ENCODE measurements at regions not wholly inside any gene's neighbourhood (a gene's known extent, or its start where the extent isn't known, plus 50 kb on each side); places are given as distances from the start of the nearest gene placed in this dataset.

- H3K4me3 ChIP-seq (ENCODE audit: low read depth, low read length) = no peak overlapping the region
- H3K36me3 ChIP-seq (ENCODE audit: insufficient read depth) = no peaks in the 10 kb centered on the region
- H3K27ac ChIP-seq (ENCODE audit: low read depth) = no peak overlapping the region
- no peaks in the 10 kb centered on the region for H3K4me1 ChIP-seq (ENCODE audit: insufficient read depth)
- DNase-seq (ENCODE audit: extremely low spot score) = no peak
- 19% methylated on average over 2 of the region's 2 CpGs for WGBS
Measured at GRCh38 chr20:9981829-9982228, 53.0 kb upstream of the ANKEF1 start.

DNA sequence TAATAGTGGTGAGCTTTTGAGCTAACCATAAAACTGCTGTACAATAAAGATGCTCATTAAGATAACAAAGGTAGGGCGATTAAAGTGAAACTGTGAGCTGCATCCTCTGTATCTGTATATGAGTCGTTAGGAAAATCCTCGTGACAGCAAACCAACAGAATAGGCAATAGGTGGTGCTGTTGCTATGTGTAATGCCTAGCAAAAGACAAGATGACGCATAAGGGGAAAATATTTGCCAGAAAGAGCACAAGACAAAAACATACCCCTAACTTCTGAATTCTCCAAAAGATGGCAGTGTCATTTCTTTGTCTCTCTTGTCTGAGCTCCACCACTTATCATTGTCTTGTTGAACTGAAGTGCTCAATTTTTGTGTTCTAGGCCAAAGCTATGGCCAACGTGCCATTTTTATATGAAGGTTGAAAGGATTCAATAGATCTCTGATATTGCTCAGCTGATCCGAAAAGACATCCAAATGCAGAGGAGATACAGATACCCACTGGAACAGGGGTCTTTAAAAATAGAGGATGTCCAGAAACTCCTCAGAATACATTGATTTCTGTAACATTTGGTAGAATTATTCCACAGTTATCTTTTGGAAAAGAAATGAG, 56.3 kb upstream of the ANKEF1 start:
- H3K4me1 ChIP-seq (ENCODE audit: insufficient read depth) = no peaks in the 10 kb centered on the region
- WGBS = 22% methylated on average over 6 of the region's 6 CpGs
- DNase-seq (ENCODE audit: extremely low spot score) = peak; percentile 81
- no peak overlapping the region for H3K27ac ChIP-seq (ENCODE audit: low read depth)
- no peaks in the 10 kb centered on the region for H3K36me3 ChIP-seq (ENCODE audit: insufficient read depth)
- no peak overlapping the region for H3K4me3 ChIP-seq (ENCODE audit: low read depth, low read length)

DNA sequence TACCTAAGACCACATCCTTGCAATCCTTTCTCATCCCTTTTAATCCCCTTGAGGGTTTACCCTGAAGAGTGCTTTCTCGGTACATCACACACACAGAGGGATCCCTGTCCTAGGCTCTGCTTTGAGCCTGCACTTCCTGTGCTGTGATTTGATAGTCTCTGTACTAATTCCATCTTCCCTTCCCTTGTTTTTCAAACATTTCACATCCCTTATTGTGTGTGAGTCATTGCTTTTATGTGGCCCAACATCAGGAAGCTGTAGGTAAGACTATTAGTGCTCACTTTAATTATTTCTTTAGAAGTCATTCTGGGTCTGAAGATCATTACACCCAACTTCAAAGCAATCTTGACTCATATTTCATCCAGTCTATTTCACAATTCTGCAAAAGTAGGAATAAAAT, 57.2 kb upstream of the ANKEF1 start:
- Histone ChIP-seq H3K4me1 (ENCODE audit: insufficient read depth) (no peaks in the 10 kb centered on the region), H3K4me3 (ENCODE audit: low read depth, low read length) (no peak overlapping the region), H3K36me3 (ENCODE audit: insufficient read depth) (no peaks in the 10 kb centered on the region), H3K27ac (ENCODE audit: low read depth) (no peak overlapping the region)
- WGBS = 14% methylated on average over 1 of the region's 1 CpG
- no peak for DNase-seq (ENCODE audit: extremely low spot score)

- no peaks in the 10 kb centered on the region for H3K4me1 ChIP-seq (ENCODE audit: insufficient read depth)
- WGBS = 55% methylated on average over 2 of the region's 2 CpGs
- H3K27ac ChIP-seq (ENCODE audit: low read depth) = no peak overlapping the region
- no peak for DNase-seq (ENCODE audit: extremely low spot score)
- H3K4me3 ChIP-seq (ENCODE audit: low read depth, low read length) = no peak overlapping the region
- H3K36me3 ChIP-seq (ENCODE audit: insufficient read depth) = no peaks in the 10 kb centered on the region
Measured at GRCh38 chr20:9974324-9974723, 60.5 kb upstream of the ANKEF1 start.

DNA sequence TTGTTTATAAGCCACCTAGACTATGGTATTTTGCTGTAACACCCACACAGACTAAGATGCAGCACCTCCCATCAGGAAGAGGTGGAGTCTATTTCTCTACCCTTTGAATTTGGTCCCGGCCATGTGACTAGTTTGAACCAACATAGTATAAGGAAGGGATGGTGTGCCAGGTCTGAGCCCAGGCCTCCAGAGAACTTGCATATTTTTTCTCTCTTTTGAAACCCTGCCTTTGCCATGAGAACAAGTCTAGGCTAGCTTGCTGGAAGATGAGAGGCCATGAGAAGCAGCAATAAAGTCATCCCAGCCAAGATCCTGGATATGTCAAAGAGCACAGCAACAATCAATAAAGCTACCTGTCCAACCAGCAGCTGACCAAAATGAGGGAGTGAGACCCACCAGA, 63.0 kb upstream of the ANKEF1 start:
- no peak overlapping the region for H3K4me3 ChIP-seq (ENCODE audit: low read depth, low read length)
- no peak overlapping the region for H3K27ac ChIP-seq (ENCODE audit: low read depth)
- no peaks in the 10 kb centered on the region for H3K36me3 ChIP-seq (ENCODE audit: insufficient read depth)
- DNase-seq (ENCODE audit: extremely low spot score) = no peak
- WGBS = 85% methylated on average over 1 of the region's 1 CpG
- no peaks in the 10 kb centered on the region for H3K4me1 ChIP-seq (ENCODE audit: insufficient read depth)

DNA sequence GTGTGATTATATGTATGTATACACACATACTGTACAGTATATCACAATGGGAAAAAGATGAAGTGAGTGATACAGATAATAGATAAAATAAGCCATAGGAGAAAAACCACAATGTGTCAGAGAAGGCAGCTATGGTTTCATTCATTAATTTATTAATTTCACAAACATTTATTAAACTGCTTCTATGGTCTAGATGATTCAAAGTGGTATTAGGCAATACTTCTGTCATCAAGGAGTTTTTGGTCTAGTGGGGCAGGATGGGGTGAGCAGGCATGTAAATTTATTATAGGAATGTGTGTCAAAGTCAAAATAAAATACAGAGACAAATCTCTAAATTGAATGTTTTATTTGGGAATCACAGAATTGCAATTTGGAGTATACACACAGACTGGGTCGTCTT, 65.2 kb upstream of the ANKEF1 start:
- Histone ChIP-seq H3K27ac (ENCODE audit: low read depth) (no peak overlapping the region), H3K36me3 (ENCODE audit: insufficient read depth) (no peaks in the 10 kb centered on the region), H3K4me1 (ENCODE audit: insufficient read depth) (no peaks in the 10 kb centered on the region), H3K4me3 (ENCODE audit: low read depth, low read length) (no peak overlapping the region)
- DNase-seq (ENCODE audit: extremely low spot score) = no peak
- WGBS = 75% methylated on average over 1 of the region's 1 CpG

- WGBS = 70% methylated on average over 1 of the region's 1 CpG
Measured at GRCh38 chr20:9968015-9968414, 66.8 kb upstream of the ANKEF1 start.

DNA sequence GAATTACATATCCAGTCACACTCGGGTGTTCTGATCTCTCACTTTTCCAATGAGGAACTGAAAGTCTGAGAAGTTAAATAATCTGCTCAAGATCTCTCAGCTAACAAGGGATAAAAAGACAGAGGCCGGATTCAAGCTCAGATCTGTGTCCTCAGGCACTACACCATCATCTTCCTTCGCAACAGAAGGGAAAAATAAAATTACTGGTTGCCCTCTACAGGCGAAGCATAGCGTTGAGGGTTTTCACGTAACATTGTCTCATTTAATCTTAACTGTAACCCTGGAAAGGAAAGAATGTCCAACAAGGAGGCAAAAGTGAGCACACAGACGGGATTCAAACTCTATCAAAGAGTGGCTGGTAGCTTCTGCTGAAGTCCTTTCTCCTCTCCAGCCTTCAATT, 67.8 kb upstream of the ANKEF1 start:
- no peak overlapping the region for H3K4me3 ChIP-seq (ENCODE audit: low read depth, low read length)
- no peaks in the 10 kb centered on the region for H3K4me1 ChIP-seq (ENCODE audit: insufficient read depth)
- 46% methylated on average over 7 of the region's 7 CpGs for WGBS
- H3K36me3 ChIP-seq (ENCODE audit: insufficient read depth) = no peaks in the 10 kb centered on the region
- H3K27ac ChIP-seq (ENCODE audit: low read depth) = no peak overlapping the region
- no peak for DNase-seq (ENCODE audit: extremely low spot score)

More at GRCh38 chr20:9968015-9968414, 66.8 kb upstream of the ANKEF1 start:
- no peak for DNase-seq (ENCODE audit: extremely low spot score)
- H3K27ac ChIP-seq (ENCODE audit: low read depth) = no peak overlapping the region
- no peak overlapping the region for H3K4me3 ChIP-seq (ENCODE audit: low read depth, low read length)
- H3K4me1 ChIP-seq (ENCODE audit: insufficient read depth) = no peaks in the 10 kb centered on the region
- no peaks in the 10 kb centered on the region for H3K36me3 ChIP-seq (ENCODE audit: insufficient read depth)

DNA sequence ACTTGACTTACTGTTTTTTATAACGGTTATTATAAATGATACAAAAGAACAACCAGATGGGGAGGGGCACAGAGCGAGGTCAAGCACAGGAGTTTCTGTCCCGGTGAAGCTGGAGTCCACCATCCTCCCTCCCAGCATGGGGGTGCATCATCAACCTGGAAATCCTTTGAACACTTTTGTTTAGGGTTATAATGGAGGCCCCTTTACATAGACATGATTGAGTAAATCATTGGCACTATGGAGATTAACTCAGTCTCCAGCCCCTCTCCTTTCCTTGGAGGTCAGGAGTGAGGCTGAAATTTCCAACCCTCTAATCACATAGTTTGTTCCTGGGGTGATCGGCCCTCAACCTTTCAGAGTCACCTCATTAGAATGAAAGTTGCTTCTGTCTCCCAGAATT, 71.8 kb upstream of the ANKEF1 start:
- DNase-seq (ENCODE audit: extremely low spot score) = no peak
- Histone ChIP-seq H3K36me3 (ENCODE audit: insufficient read depth) (no peaks in the 10 kb centered on the region), H3K4me3 (ENCODE audit: low read depth, low read length) (no peak overlapping the region), H3K4me1 (ENCODE audit: insufficient read depth) (no peaks in the 10 kb centered on the region), H3K27ac (ENCODE audit: low read depth) (no peak overlapping the region)
- WGBS = 72% methylated on average over 4 of the region's 4 CpGs

DNA sequence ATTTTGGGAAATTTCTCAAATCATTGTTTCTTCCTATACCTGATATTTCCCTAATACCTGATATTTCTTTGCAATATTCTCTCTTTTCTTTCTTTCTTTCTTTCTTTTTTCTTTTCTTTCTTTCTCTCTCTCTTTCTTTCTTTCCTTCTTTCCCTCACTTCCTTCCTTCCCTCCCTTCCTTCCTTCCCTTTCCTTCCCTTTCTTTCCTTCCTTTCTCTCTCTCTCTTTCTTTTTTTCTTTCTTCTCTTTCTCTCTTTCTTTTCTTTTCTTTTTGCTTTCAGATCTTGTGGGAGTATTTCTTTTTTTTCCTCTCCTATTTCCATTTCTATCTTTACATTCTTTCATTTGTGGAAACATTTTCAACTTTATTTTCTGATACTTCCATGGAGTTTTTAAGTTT, 76.1 kb upstream of the ANKEF1 start:
- no peak overlapping the region for H3K27ac ChIP-seq (ENCODE audit: low read depth)
- DNase-seq (ENCODE audit: extremely low spot score) = no peak
- H3K4me1 ChIP-seq (ENCODE audit: insufficient read depth) = no peaks in the 10 kb centered on the region
- no peak overlapping the region for H3K4me3 ChIP-seq (ENCODE audit: low read depth, low read length)
- H3K36me3 ChIP-seq (ENCODE audit: insufficient read depth) = no peaks in the 10 kb centered on the region

DNA sequence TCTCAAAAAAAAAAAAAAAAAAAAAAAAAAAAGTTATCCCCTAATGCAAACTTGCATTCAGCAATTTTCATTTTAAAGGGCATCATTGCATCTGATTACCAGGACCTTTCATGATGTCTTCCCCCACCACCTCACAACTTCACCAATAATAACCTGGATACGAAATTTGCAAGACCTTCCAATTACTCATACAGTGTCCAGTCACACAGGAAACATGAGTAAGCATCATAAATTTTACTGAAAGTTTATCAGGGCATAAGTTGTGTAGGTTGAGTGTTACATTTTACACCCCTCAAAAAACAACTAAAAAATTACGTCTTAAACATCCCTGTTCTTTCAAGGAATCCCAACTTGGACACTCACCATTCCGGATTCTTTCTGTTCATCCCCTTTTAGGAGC, 79.1 kb upstream of the ANKEF1 start:
- no peak for DNase-seq (ENCODE audit: extremely low spot score)
- 69% methylated on average over 3 of the region's 3 CpGs for WGBS
- H3K4me1 ChIP-seq (ENCODE audit: insufficient read depth) = no peaks in the 10 kb centered on the region
- H3K27ac ChIP-seq (ENCODE audit: low read depth) = no peak overlapping the region
- no peak overlapping the region for H3K4me3 ChIP-seq (ENCODE audit: low read depth, low read length)
- H3K36me3 ChIP-seq (ENCODE audit: insufficient read depth) = no peaks in the 10 kb centered on the region

DNA sequence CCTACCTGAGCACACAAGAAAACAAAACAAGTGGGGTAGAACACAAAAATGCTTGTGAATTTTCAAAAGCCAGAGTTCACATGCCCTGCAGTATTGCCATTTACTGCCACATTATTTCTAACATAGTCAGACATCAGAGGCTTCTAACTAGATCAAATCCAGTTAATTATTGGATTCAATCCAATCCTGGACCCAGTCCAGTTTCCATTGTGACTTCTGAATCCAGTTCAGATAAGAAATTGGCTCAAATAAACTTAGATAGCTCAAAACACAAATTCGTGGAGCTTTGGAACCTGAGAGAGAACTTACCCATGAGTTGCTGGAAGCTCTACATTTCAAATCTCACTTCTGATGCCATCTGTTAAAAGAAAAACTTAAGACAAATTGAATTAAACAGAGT, 85.2 kb upstream of the ANKEF1 start:
- WGBS = 4% methylated on average over 1 of the region's 1 CpG
- DNase-seq (ENCODE audit: extremely low spot score) = no peak
- Histone ChIP-seq H3K4me3 (ENCODE audit: low read depth, low read length) (no peak overlapping the region), H3K27ac (ENCODE audit: low read depth) (no peak overlapping the region), H3K4me1 (ENCODE audit: insufficient read depth) (no peaks in the 10 kb centered on the region), H3K36me3 (ENCODE audit: insufficient read depth) (no peaks in the 10 kb centered on the region)

- Histone ChIP-seq H3K4me3 (ENCODE audit: low read depth, low read length) (no peak overlapping the region), H3K36me3 (ENCODE audit: insufficient read depth) (no peaks in the 10 kb centered on the region), H3K4me1 (ENCODE audit: insufficient read depth) (no peaks in the 10 kb centered on the region), H3K27ac (ENCODE audit: low read depth) (no peak overlapping the region)
- no peak for DNase-seq (ENCODE audit: extremely low spot score)
- WGBS = 32% methylated on average over 1 of the region's 1 CpG
Measured at GRCh38 chr20:9945408-9945807, 89.4 kb upstream of the ANKEF1 start.

DNA sequence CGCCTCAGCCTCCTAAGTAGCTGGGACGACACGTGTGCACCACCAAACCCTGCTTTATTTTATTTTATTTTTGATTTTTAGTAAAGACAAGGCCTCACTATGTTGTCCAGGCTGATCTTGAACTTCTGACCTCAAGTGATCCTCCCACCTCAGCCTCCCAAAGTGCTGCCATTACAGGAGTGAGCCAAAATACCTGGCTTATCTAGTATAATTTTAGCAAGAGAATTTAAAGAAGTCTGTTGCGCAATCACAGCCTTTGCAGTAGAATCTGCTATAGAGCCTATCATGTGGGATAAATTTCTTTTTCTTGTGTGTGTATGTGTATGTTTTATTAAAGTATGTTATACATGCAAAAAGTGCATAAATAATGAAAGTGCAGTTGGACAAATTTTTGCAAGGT, 92.1 kb upstream of the ANKEF1 start:
- Histone ChIP-seq H3K36me3 (ENCODE audit: insufficient read depth) (no peaks in the 10 kb centered on the region), H3K4me1 (ENCODE audit: insufficient read depth) (no peaks in the 10 kb centered on the region), H3K27ac (ENCODE audit: low read depth) (no peak overlapping the region), H3K4me3 (ENCODE audit: low read depth, low read length) (no peak overlapping the region)
- DNase-seq (ENCODE audit: extremely low spot score) = no peak
- 88% methylated on average over 4 of the region's 4 CpGs for WGBS

- Histone ChIP-seq H3K36me3 (ENCODE audit: insufficient read depth) (no peaks in the 10 kb centered on the region), H3K4me3 (ENCODE audit: low read depth, low read length) (no peak overlapping the region), H3K27ac (ENCODE audit: low read depth) (no peak overlapping the region), H3K4me1 (ENCODE audit: insufficient read depth) (no peaks in the 10 kb centered on the region)
- DNase-seq (ENCODE audit: extremely low spot score) = no peak
- 73% methylated on average over 2 of the region's 2 CpGs for WGBS
Measured at GRCh38 chr20:9940329-9940728, 94.5 kb upstream of the ANKEF1 start.
